ENCODE measurements at regions not wholly inside any gene's neighbourhood (a gene's known extent, or its start where the extent isn't known, plus 50 kb on each side); places are given as distances from the start of the nearest gene placed in this dataset.

GRCh38 chr2:145927131-145927950 is 1407.4 kb upstream of the ZEB2 start:
- H2AFZ ChIP-seq (ENCODE audit: low read length): no peak overlapping the region
- H3K27me3 ChIP-seq (ENCODE audit: control insufficient read depth, insufficient read depth, low read length): no peaks in the 10 kb centered on the region
- no peaks in the 10 kb centered on the region for H4K20me1 ChIP-seq (ENCODE audit: control insufficient read depth, extremely low read depth, insufficient read depth, low read length)
- no peak overlapping the region for H3K27ac ChIP-seq (ENCODE audit: insufficient read depth, low read length)
- no peak overlapping the region for H3K9ac ChIP-seq (ENCODE audit: insufficient read depth, low read length)
- no peaks in the 10 kb centered on the region for H3K36me3 ChIP-seq (ENCODE audit: control insufficient read depth, insufficient read depth, low read length)
- H3K79me2 ChIP-seq (ENCODE audit: control insufficient read depth, insufficient read depth, low read length): no peaks in the 10 kb centered on the region
- no peak overlapping the region for H3K4me2 ChIP-seq (ENCODE audit: extremely low read depth, insufficient read depth, low read length)
- H3K4me1 ChIP-seq (ENCODE audit: control insufficient read depth, extremely low read depth, insufficient read depth, low read length): no peaks in the 10 kb centered on the region
- H3K4me3 ChIP-seq (replicated peaks in 1 of 4; ENCODE audit: control extremely low read depth in 1 of 4, insufficient read depth in 1 of 4, low read depth in 3 of 4, low read length in 4 of 4): no peak overlapping the region
- H3K9me3 ChIP-seq (ENCODE audit: control insufficient read depth, insufficient read depth, low read depth, low read length): no peaks in the 10 kb centered on the region
- peak; percentile 9 to 23 for DNase-seq (ENCODE audit: low read depth in 2 of 2)
- TF ChIP-seq EZH2 (IDR thresholded peaks at IDR 0.05; ENCODE audit: low read length, missing control alignments) (no peak), CTCF (conservative IDR thresholded peaks at IDR 0.05 in 1 of 2, IDR thresholded peaks at IDR 0.05 in 1 of 2; ENCODE audit: low read depth in 1 of 2, low read length in 2 of 2) (no peak)

GRCh38 chr2:145925591-145925990 is 1405.7 kb upstream of the ZEB2 start:
- Histone ChIP-seq H3K4me1 (ENCODE audit: control insufficient read depth, extremely low read depth, insufficient read depth, low read length) (no peaks in the 10 kb centered on the region), H2AFZ (ENCODE audit: low read length) (no peak overlapping the region), H4K20me1 (ENCODE audit: control insufficient read depth, extremely low read depth, insufficient read depth, low read length) (no peaks in the 10 kb centered on the region), H3K36me3 (ENCODE audit: control insufficient read depth, insufficient read depth, low read length) (no peaks in the 10 kb centered on the region), H3K4me3 (replicated peaks in 1 of 4; ENCODE audit: control extremely low read depth in 1 of 4, insufficient read depth in 1 of 4, low read depth in 3 of 4, low read length in 4 of 4) (no peak overlapping the region), H3K79me2 (ENCODE audit: control insufficient read depth, insufficient read depth, low read length) (no peaks in the 10 kb centered on the region), H3K4me2 (ENCODE audit: extremely low read depth, insufficient read depth, low read length) (no peak overlapping the region), H3K9ac (ENCODE audit: insufficient read depth, low read length) (no peak overlapping the region), H3K27me3 (ENCODE audit: control insufficient read depth, insufficient read depth, low read length) (no peaks in the 10 kb centered on the region), H3K27ac (ENCODE audit: insufficient read depth, low read length) (no peak overlapping the region), H3K9me3 (ENCODE audit: control insufficient read depth, insufficient read depth, low read depth, low read length) (no peaks in the 10 kb centered on the region)
- TF ChIP-seq EZH2 (IDR thresholded peaks at IDR 0.05; ENCODE audit: low read length, missing control alignments) (no peak), CTCF (conservative IDR thresholded peaks at IDR 0.05 in 1 of 2, IDR thresholded peaks at IDR 0.05 in 1 of 2; ENCODE audit: low read depth in 1 of 2, low read length in 2 of 2) (no peak)
- DNase-seq (ENCODE audit: low read depth in 2 of 2): no peak

GRCh38 chr2:145919477-145919876 is 1399.6 kb upstream of the ZEB2 start:
- peak in 1 of 2 donors; percentile 57 for DNase-seq (ENCODE audit: low read depth in 2 of 2)
- Histone ChIP-seq H3K4me2 (ENCODE audit: extremely low read depth, insufficient read depth, low read length) (no peak overlapping the region), H4K20me1 (ENCODE audit: control insufficient read depth, extremely low read depth, insufficient read depth, low read length) (no peaks in the 10 kb centered on the region)

More at GRCh38 chr2:145919477-145919876, 1399.6 kb upstream of the ZEB2 start:
- Histone ChIP-seq H3K27ac (ENCODE audit: insufficient read depth, low read length) (no peak overlapping the region), H3K4me1 (ENCODE audit: control insufficient read depth, extremely low read depth, insufficient read depth, low read length) (no peaks in the 10 kb centered on the region), H3K36me3 (ENCODE audit: control insufficient read depth, insufficient read depth, low read length) (no peaks in the 10 kb centered on the region), H3K9ac (ENCODE audit: insufficient read depth, low read length) (no peak overlapping the region), H3K9me3 (ENCODE audit: control insufficient read depth, insufficient read depth, low read depth, low read length) (no peaks in the 10 kb centered on the region), H2AFZ (ENCODE audit: low read length) (no peak overlapping the region), H3K79me2 (ENCODE audit: control insufficient read depth, insufficient read depth, low read length) (no peaks in the 10 kb centered on the region), H3K27me3 (ENCODE audit: control insufficient read depth, insufficient read depth, low read length) (no peaks in the 10 kb centered on the region), H3K4me3 (replicated peaks in 1 of 4; ENCODE audit: control extremely low read depth in 1 of 4, insufficient read depth in 1 of 4, low read depth in 3 of 4, low read length in 4 of 4) (no peak overlapping the region)
- peak in 1 of 2 donors; percentile 23 for TF ChIP-seq CTCF (conservative IDR thresholded peaks at IDR 0.05 in 1 of 2, IDR thresholded peaks at IDR 0.05 in 1 of 2; ENCODE audit: low read depth in 1 of 2, low read length in 2 of 2)
- TF ChIP-seq EZH2 (IDR thresholded peaks at IDR 0.05; ENCODE audit: low read length, missing control alignments): no peak

All from fibroblast of lung (primary cell).